ENCODE measurements at regions not wholly inside any gene's neighbourhood (a gene's known extent, or its start where the extent isn't known, plus 50 kb on each side); places are given as distances from the start of the nearest gene placed in this dataset.

DNA sequence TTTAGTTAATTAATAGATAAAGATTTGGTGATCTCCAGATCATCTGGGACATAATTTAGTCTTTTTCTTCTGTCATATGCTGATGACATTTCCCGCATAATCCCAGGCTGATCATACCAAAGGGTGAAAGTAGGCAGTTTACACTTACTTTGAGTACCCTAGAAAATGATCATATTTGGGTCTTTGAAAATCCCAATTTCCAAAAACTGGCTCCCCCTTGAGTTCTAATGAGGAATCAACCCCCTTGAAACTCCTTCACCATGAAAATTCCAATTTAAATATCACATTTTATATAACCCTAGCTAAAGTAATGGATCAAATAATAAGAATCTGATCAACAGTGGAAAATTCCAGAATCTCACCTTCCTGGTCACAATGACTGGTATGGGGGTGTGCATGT, 223.4 kb downstream of the NAF1 start:
- DNase-seq (ENCODE audit: low spot score), result no peak

DNA sequence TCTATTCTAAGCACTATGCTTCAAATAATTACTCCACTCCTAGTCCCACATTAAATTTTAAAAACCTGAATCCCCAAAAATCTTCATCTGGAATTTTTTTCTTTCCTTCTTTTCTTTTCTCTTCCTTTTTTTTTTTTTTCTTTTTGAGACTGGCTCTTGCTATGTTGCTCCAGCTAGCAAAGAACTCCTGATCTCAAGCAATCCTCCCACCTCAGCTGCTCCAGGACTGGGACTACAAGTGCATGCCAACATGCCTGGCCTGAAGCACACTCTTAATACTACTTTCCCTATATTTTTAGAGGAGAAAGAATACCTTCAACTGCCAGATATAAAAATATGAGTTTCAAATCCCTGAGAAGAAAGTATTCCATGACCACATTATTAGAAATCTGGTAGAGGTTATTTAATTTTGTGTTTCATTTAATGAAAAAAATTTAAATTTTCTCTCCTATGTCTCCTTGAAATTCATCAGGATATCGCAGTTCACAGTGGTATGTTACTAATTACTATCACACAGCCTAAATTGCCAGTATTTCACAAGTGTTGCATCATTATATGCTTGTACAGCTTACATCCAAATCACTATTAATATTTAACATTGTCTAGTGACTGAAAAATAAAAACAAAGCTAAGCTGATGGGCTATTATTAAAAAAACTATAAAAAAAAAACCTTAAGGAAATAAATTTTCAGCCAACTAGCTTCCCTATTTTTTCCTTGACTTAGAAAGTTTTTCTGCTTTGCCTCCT, 227.8 kb downstream of the NAF1 start:
- no peak for DNase-seq (ENCODE audit: low spot score)

DNA sequence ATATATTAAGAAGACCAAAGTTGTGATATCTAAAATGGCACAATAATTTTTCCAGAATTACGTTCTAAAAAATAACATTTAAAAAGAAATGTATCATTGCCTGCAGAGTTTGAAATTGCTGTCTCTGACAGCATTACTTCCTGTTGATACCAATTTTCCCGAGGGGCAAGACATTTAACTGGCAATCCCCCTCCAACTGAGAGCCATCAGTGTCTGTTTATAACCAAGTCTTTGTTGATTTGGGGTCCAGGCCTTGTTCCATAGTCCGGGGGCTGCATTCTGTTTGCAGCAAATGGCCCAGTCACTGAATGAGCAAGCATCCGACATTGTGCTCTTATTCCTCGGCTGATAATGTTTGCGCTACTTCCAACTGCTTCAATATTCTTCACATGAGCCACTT, 231.5 kb downstream of the NAF1 start:
- DNase-seq (ENCODE audit: low spot score), result no peak

DNA sequence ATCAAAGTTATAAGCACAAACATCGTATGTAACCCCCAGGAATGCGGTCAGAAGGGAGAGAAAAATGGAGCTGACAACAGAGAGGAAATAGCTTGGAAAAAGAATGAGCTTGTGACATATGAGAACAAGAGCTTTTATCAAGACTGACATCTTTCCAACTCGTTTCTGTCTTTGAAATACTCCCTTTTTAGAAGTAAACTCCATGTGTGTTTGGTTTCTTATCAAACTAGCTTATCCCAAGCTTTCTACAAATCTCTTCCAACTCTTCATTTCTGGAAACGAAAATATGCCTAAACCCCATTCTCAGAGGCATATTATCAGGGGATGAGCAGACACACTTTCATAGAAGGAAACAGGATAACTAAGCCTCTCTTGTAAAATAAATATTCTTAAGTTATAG, 235.4 kb downstream of the NAF1 start:
- DNase-seq (ENCODE audit: low spot score), result no peak

DNA sequence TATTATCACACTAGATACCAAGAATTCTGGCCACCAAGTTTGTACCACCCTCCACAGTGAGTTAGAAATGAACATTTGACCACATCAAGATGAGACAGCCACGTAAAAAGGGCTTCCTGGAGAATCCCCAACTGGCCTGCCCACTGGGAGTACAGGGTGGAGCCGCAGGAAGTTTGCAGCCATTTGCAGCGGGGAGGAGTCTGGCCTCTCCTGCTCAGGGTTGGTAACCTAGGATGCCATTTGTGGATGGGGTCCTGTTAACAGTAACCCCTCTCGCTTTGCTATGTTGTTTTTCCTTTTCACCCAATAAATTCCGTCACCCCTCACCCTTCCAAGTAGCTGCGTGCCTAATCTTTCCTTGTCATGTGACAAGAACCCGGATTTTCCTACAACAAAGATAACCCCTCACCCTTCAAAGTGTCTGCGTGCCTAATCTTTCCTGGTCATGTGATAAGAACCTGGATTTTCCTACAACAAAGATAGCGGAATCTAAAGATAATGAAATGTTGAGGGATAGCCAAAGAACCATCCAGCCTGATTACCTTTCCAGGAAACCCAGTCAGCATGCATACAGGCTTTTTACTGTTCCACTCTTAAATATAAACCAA, 245.4 kb downstream of the NAF1 start:
- no peak for DNase-seq (ENCODE audit: low spot score)

DNA sequence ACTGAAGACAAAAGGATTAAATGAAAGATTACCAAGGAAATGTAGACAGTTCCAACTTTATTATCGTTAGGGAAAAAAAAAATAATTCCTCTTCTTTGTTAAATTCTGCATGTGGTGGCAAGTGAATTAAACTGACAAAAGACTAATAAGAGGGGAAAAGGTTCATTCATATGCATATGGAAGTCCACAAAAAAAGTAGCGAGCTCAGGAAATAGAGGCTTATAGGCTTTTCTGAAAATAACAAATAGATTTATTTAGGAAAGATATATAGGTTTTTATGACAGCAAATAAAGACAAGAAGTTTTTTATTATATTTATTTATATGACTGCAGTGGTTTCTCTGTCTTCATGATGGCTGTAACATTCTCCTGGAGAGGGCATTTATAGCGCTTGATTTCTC, 246.0 kb downstream of the NAF1 start:
- DNase-seq (ENCODE audit: low spot score), result no peak

DNA sequence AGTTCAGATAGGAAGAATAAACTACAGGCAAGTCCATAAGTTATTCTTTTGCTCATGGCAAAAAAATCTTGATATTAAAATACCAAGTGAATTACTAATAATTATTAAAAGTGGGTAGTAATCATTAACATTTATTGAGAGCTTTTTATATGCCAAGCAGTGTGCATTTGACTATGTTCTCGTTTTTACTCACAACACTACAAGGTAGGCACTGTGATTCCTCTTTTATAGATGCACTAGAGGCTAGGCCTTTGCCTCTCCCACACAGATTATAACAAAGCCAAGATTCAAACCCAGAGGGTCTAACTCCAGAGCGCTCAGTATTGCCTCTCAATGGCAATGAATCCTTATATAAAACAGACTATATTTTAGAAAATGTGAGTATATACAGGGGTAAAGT, 254.2 kb downstream of the NAF1 start:
- DNase-seq (ENCODE audit: low spot score), result no peak

DNA sequence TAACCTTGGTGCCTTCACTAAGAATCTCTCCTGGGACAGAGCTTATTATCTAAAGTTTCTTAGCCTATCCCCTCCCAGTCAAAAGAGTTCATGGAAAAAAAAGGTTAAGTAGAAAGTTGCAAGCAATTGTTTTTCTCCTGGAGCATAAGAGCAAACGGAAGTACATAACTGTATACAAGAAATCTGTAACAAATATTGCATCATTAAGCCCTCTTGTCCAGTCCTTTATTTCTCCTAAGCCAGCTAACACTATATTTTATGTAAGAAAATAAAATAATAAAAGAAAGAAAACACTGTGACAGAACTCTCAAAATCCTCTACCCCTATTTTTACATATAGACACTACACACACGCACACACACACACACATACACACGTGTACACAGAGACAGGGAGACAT, 255.3 kb downstream of the NAF1 start:
- DNase-seq (ENCODE audit: low spot score), result no peak

DNA sequence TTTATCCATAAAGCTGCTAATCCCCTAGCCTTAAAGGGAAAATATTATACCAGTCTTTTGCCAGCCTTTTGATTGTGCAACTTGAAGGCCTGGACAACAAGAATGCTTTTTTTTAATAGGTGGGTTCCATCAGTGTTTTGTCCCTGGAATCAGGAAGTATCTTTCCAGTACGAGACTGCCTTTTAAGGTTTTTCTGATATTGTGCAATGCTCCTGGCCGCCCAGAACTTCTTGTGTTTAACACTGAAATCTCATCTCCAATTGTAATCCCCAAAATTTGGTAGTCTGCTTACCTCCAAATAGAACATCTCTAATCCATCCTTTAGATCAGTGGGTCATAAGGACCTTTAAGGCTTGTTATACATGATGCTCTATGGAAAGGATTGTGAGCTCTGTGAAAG, 256.7 kb downstream of the NAF1 start:
- no peak for DNase-seq (ENCODE audit: low spot score)

DNA sequence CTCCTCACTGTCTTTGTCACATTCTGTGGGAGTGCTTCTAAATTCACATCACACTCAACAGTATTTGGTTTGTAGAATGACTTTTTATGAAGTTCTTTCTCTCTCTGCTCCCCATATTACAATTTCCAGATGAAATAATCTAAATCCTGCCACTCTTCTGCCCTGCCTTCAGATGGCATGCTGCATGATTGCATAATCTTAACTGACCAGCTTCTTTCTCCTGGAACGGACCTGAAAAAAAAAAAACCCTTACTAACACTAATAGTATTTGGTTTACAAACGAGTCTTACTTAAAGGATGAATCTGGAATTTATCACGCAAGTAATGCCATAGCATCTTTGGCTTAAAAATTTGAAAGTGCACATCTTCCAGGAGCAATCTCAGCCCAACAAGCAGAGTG, 272.3 kb downstream of the NAF1 start:
- DNase-seq (ENCODE audit: low spot score), result no peak

DNA sequence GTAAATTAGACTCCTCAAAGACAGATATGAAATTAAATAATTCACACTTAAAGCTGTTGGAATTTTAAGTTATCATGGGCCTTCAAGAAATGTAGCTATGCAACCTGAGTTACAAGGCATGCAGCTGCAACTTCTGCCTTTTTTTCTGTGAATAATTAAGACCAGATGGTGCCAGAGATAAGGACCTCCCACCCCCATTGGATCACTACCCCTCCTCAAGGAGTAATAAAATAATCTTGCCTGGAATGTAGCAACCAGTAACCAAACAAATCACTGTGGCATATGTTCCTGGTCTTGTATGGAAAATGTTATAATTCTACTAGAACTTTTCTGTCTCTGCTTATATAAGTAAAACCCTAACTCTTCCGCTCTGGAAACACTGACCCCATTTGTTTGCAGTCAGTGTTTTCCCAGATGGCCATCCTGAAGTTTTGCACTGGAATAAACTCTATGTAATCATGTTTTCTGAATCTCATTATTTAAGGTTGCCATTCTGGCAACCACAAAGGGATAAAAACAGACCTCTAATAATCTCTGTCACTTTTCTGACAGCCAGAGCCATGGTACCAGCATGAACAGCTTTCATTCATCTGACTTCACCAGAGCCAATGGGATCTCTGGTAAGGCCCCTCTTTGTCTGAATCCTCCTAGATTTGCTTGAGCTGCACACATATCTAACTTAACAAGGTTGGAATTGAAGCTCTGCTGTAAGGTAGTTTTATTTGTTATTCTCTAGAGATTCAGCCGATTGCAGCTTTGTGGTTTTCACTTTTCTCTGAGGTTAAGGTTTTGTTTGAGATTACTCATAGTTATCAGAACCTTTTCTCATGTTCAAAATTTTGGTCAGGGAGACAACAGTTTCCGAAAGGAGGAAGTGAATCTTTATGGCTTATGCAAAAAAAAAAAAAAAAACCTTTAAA, 274.6 kb downstream of the NAF1 start:
- no peak for DNase-seq (ENCODE audit: low spot score)

DNA sequence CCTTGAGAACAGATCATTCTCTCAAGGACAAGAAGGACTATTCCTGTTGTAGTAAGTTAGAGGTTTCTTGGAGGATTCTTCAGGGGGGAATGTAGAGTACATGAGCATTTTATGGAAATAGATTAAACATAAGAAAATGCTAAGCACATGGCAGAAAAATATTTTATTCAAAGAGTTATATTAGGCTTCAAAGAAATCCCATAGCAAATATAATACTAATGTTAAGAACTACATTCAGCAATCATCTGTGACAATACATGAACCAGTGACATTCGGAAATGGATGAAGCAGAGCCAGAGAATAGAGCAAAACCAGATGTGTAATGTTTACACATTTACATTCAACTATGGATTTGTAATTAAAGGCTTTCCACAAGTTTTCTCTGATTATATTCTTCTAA, 288.6 kb downstream of the NAF1 start:
- DNase-seq (ENCODE audit: low spot score), result no peak

DNA sequence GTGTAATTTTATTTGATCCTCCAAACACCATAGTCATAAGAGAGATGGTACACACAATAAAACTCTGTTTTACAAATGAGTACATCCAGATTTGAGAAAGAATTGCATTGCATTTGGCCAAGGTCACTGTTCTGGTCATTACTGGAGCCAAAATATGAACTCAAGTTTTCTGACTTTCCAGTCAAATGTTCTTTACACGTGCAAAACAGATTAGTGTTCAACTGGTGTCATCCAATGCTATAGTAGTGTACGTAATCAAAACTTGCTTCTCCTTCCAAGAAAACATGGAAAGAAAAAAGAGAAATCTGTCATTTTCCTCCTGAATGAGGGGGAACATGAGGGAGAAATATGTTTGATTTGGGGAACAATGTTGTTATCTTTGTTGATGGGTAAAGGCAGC, 291.9 kb downstream of the NAF1 start:
- no peak for DNase-seq (ENCODE audit: low spot score)

DNA sequence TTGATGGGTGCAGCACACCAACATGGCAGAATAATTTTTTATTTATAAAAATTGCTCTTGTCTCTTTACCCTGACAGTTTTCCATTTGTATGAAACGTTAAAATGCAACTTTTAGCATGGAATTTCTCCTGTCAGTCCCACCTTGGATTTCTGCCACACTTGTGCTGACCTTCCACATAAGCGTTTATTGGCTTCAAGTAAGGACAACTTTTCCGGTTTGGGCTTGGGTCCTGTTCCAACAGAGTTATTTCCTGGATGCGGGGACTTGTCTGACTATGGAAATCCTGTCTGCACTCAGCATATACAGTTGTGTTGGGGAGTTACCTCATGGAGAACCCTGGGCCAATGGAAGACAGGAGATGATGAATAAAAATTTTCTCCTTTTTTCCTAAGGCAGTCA, 294.7 kb downstream of the NAF1 start:
- DNase-seq (ENCODE audit: low spot score), result no peak

DNA sequence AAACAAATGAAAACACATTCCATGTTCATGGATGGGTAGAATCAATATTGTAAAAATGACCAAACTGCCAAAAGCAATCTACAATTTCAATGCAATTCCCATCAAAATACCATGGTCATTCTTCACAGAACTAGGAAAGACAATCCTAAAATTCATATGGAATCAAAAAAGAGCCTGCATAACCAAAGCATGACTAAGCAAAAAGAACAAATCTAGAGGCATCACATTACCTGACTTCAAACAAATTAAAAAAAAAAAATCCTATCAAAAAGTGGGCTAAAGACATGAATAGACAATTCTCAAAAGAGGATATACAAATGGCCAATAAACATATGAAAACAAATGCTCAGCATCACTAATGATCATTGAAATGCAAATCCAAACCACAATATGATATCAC, 297.5 kb downstream of the NAF1 start:
- DNase-seq (ENCODE audit: low spot score), result no peak

DNA sequence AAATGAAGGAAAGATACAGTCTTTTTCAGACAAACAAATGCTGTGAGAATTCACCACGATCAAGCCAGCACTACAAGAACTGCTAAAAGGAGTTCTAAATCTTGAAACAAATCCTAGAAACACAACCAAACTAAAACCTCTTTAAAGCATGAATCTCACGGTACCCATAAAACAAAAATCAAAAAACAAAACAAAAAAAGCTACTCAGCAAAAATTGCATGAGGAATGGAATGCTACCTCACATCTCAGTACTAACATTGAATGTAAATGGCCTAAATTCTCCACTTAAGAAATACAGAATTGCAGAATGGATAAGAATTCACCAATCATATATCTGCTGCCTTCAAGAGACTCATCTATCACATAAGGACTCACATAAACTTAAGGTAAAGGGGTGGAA, 300.1 kb downstream of the NAF1 start:
- DNase-seq (ENCODE audit: low spot score), result no peak

DNA sequence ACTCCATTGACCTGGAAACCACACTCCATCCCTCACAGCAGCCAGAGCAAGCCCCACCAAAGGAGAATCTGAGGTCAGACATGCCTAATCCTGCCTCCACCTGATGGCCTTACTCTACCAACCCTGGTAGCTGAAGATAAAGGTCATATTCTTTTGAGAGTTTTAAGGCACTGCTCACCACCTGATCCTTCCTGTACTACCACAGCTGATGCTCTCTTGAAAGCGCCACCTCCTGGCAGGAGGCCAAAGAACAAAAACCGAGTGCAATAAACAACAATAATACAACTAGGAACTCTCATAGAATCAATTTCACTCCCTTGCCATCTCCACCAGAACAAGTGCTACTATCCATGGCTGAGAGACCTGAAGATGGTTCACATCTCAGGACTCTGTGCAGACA, 301.6 kb downstream of the NAF1 start:
- no peak for DNase-seq (ENCODE audit: low spot score)

DNA sequence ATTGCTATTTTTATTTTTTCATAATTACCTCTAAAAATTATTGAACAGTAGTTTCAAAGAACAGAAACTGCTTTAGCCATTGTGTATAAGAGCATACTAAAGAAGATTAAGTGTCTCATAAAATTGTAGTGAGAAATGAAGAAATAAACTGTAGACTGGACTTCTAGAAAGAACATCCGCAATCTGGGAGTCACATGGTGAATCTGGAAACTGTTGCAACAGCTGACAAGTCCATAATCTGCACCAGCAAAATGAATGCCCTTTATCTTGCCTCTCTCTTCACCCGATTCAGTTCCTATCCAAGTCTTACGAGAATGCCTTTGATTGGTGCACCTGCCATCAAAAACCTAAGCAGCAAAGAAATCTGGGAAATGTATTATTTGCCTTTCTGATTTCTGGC, 312.9 kb downstream of the NAF1 start:
- DNase-seq (ENCODE audit: low spot score), result peak; percentile 29

DNA sequence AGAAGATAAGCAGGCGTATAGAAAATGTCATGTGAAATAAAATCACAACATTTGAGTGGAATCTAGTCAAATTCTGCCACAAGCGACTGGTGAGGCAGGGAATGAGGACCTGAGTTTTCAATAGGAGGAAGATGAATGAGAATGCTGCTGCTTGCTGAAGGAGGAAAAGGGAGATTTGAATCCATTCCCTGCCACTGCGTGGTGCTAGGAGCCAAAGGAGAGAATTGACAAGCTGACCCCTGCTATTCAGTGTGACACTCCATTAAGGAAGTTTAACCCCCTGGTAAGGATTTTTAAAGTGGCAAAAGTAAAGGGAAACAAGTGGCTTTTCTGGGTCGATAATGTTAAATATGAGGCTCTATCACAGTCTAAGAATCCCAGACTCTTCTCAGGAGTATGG, 314.0 kb downstream of the NAF1 start:
- peak; percentile 7 for DNase-seq (ENCODE audit: low spot score)

DNA sequence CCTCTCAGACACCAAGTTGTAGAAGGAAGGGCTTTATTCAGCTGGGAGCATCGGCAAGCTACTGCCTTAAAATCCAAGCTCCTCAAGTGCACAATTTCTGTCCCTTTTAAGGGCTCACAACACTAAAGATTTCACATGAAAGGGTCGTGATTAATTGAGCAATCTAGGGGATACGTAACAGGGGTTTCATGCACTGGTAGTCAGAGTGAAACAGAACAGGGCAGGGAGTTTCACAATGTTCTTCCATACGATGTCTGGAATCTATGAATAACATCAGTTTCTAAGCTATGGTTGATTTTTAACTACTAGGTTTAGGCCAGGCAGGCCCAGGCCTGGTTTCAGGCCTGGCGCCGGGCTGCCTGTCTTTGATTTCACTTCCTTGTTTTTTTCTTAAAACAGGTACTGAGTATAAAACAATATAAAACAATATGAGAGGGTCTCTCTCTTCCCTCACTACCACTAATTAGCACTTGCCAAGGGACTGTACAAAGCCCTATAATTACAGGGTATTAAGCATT, 315.4 kb downstream of the NAF1 start:
- peak; percentile 37 for DNase-seq (ENCODE audit: low spot score)

DNA sequence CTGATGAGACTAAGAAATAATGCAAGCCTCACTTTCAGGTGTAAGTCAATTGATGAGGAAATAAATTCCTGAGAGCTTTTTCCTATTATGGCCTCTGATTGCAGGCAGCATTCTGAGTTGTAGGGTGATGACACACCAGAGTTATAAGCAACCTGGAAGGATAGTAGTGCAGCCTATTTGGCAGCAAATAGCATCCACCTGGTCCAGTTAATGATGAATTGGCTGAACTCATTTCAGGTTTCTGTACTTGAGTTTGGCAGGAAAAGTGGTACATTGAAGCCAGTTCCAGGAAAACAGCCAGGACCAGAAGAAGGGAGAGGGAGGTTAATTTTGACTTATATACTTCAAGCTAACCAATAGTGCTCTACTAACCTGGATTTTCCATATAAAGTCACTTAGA, 316.8 kb downstream of the NAF1 start:
- DNase-seq (ENCODE audit: low spot score), result no peak

DNA sequence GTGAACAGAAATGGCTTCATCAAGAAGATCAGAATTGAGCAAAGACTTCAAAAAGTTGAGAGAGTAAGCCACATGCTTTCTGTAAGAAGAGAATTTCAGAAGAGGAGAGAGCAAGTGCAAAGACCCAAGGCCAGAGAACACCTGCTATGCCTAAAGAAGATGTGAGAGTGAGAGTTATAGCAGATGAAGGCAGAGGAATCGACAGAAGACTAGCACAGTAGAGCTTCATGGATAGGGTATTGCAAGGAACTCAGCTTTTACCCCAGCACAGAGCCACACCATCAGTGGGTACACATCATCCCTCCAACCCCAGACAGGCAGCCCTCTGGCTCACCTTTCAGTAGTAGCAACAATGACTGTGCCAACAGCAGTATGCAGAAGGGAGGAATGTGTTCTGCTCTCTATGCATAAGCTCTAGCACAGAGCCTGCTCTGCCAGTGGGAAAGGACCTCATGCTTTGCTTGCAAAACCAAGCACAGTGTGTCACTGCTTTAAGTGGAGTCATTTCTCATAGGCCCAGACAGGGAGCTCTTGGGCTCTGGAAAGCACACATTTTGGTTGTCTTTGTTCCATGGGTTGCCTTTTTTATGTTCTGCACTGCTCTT, 318.6 kb downstream of the NAF1 start:
- no peak for DNase-seq (ENCODE audit: low spot score)

Measured in Ammon's horn (tissue), 1 donor.